CD4-positive, alpha-beta T cell treated with Interferon alpha-2 for 1 hour (primary cell): ENCODE measurements at regions not wholly inside any gene's neighbourhood (a gene's known extent, or its start where the extent isn't known, plus 50 kb on each side); places are given as distances from the start of the nearest gene placed in this dataset.

Experiments used
- DNase-seq, 2 donors: peaks; one replicate each; pipeline ENCODE4 v3.0.0-alpha.2; 2020 to 2022

GRCh38 chr13:26822146-26822545 is 61.6 kb upstream of the GPR12 start:
- DNase-seq, result no peak

GRCh38 chr13:26821672-26822071 is 61.1 kb upstream of the GPR12 start:
- no peak for DNase-seq

GRCh38 chr13:26820871-26821270 is 60.3 kb upstream of the GPR12 start:
- no peak for DNase-seq

- no peak for DNase-seq
Measured at GRCh38 chr13:26819046-26819445, 58.5 kb upstream of the GPR12 start.

- no peak for DNase-seq
Measured at GRCh38 chr13:26816881-26817280, 56.3 kb upstream of the GPR12 start.

- DNase-seq, result no peak
Measured at GRCh38 chr13:26813980-26814348, 53.4 kb upstream of the GPR12 start.

GRCh38 chr13:26813321-26813979 is 52.9 kb upstream of the GPR12 start:
- DNase-seq, result no peak

GRCh38 chr13:26811581-26811980 is 51.0 kb upstream of the GPR12 start:
- DNase-seq, result no peak
